ENCODE measurements at regions not wholly inside any gene's neighbourhood (a gene's known extent, or its start where the extent isn't known, plus 50 kb on each side); places are given as distances from the start of the nearest gene placed in this dataset.

DNA sequence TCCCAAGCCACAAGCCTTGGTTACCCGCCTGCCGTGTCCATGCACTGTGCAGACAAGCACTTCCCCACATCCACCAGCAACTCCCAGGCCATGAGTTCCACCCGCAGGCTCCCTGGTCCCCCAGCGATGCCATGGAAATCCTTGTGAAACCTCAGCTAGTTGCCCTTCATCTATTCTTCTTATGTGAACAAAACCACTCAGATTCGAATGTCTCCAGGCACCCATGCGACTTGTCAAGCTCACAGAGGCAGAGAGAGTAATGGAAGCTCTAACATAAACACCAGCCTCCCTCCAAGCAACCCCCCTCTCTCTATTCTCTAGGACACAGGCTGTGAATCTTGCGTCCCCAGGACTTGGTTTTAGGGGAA, 182.6 kb downstream of the C16orf95 start:
- H2AFZ ChIP-seq: no peak overlapping the region
- no peak overlapping the region for H3K27ac ChIP-seq
- no peak for DNase-seq (ENCODE audit: low spot score)
- no peaks in the 10 kb centered on the region for H3K36me3 ChIP-seq (replicated peaks; ENCODE audit: insufficient read depth, low read depth)
- H3K9me2 ChIP-seq (replicated peaks; ENCODE audit: insufficient read depth): no peaks in the 10 kb centered on the region
- H3K9me3 ChIP-seq (ENCODE audit: low read depth): no peaks in the 10 kb centered on the region
- no peak overlapping the region for H3K4me3 ChIP-seq
- peaks cover 4% of the 10 kb centered on the region for H3K4me1 ChIP-seq (ENCODE audit: insufficient read depth)
- TF ChIP-seq EZH2phosphoT487 (IDR thresholded peaks at IDR 0.05; ENCODE audit: low read depth, severe bottlenecking, unreplicated experiment): no peak
- TF ChIP-seq, protein P1, sequence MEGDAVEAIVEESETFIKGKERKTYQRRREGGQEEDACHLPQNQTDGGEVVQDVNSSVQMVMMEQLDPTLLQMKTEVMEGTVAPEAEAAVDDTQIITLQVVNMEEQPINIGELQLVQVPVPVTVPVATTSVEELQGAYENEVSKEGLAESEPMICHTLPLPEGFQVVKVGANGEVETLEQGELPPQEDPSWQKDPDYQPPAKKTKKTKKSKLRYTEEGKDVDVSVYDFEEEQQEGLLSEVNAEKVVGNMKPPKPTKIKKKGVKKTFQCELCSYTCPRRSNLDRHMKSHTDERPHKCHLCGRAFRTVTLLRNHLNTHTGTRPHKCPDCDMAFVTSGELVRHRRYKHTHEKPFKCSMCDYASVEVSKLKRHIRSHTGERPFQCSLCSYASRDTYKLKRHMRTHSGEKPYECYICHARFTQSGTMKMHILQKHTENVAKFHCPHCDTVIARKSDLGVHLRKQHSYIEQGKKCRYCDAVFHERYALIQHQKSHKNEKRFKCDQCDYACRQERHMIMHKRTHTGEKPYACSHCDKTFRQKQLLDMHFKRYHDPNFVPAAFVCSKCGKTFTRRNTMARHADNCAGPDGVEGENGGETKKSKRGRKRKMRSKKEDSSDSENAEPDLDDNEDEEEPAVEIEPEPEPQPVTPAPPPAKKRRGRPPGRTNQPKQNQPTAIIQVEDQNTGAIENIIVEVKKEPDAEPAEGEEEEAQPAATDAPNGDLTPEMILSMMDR (IDR thresholded peaks at IDR 0.05; ENCODE audit: poor library complexity): no peak
- TF ChIP-seq EZH2 (IDR thresholded peaks at IDR 0.05; ENCODE audit: borderline replicate concordance): no peak
- no peaks in the 10 kb centered on the region for H3K27me3 ChIP-seq
- no peak overlapping the region for H3K4me2 ChIP-seq
- no peaks in the 10 kb centered on the region for H3K79me2 ChIP-seq
- no peaks in the 10 kb centered on the region for H4K20me1 ChIP-seq (ENCODE audit: insufficient read depth, poor library complexity, severe bottlenecking)
- WGBS (ENCODE audit: low lambda C conversion rate, missing lambda C conversion rate): 85% methylated on average over 7 of the region's 7 CpGs

DNA sequence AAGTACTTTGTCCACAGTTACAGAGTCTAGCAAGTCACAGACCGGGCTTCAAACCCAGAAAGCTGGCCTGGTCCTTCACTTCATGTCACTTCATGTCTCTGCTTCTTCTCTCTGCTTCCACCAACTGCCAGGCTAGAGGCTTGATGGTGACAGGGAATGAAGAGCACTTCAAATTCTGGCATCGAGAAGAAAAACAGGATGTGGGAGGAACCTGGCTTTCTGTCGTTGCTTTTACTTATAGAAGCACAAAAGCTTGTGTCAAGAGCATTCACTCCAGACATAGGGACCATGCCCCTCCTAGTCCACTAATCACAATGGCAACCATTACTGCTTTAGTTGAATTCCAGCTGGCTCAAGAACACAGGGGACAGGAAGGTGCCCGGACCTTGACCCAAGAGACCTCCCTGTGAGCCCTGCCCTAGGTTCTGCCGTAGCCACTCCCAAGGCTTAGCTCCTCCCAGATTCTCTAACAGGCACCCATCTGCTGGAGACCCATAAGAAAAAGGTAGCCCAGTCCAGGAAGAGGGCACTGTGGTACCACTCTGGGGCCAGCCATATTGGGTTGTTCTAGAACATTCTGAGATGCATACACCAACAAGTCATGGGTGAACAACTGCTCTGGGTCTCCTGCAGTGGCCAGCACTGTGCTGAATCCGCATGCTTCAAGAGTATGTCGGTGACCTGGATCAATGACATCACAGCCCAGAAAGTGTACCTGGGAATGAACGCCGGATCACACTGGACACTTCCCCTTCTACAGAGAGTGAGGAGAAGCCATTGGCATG, 181.8 kb downstream of the C16orf95 start:
- Histone ChIP-seq H4K20me1 (ENCODE audit: insufficient read depth, poor library complexity, severe bottlenecking) (no peaks in the 10 kb centered on the region), H3K27me3 (no peaks in the 10 kb centered on the region), H3K9me2 (replicated peaks; ENCODE audit: insufficient read depth) (no peaks in the 10 kb centered on the region), H3K4me1 (ENCODE audit: insufficient read depth) (peaks cover 4% of the 10 kb centered on the region), H3K36me3 (replicated peaks; ENCODE audit: insufficient read depth, low read depth) (no peaks in the 10 kb centered on the region), H3K4me2 (no peak overlapping the region), H3K79me2 (no peaks in the 10 kb centered on the region), H3K27ac (no peak overlapping the region), H3K9me3 (ENCODE audit: low read depth) (no peaks in the 10 kb centered on the region), H2AFZ (no peak overlapping the region), H3K4me3 (no peak overlapping the region)
- WGBS (ENCODE audit: low lambda C conversion rate, missing lambda C conversion rate): 78% methylated on average over 9 of the region's 9 CpGs
- DNase-seq (ENCODE audit: low spot score): no peak
- TF ChIP-seq EZH2phosphoT487 (IDR thresholded peaks at IDR 0.05; ENCODE audit: low read depth, severe bottlenecking, unreplicated experiment): no peak

DNA sequence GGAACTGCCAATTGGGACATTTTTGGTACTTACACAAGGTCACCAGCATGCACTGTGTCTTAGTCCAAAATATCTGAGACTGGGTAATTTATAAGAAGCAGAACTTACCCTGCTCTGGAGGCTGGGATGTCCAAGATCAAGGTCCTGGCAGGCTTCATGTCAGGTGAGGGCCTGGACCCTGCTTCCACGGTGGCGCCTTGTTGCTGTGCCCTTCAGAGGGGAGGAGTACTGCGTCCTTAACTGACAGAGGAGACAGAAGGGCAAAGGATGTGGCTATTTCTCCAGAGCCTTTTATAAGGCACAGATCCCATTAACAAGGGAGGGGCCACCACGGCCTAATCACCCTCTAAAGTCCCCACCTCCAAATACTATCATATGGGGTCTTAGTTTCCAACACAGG, 178.9 kb downstream of the C16orf95 start:
- Histone ChIP-seq H4K20me1 (ENCODE audit: insufficient read depth, poor library complexity, severe bottlenecking) (no peaks in the 10 kb centered on the region), H3K9me2 (replicated peaks; ENCODE audit: insufficient read depth) (no peaks in the 10 kb centered on the region), H3K4me1 (ENCODE audit: insufficient read depth) (no peaks in the 10 kb centered on the region), H3K4me2 (no peak overlapping the region), H2AFZ (no peak overlapping the region), H3K27me3 (no peaks in the 10 kb centered on the region), H3K36me3 (replicated peaks; ENCODE audit: insufficient read depth, low read depth) (no peaks in the 10 kb centered on the region), H3K4me3 (no peak overlapping the region), H3K9me3 (ENCODE audit: low read depth) (no peaks in the 10 kb centered on the region), H3K79me2 (no peaks in the 10 kb centered on the region), H3K27ac (no peak overlapping the region)
- 98% methylated on average over 4 of the region's 4 CpGs for WGBS (ENCODE audit: low lambda C conversion rate, missing lambda C conversion rate)
- TF ChIP-seq EZH2 (IDR thresholded peaks at IDR 0.05; ENCODE audit: borderline replicate concordance) (no peak), EZH2phosphoT487 (IDR thresholded peaks at IDR 0.05; ENCODE audit: low read depth, severe bottlenecking, unreplicated experiment) (no peak)
- TF ChIP-seq, protein P1 (IDR thresholded peaks at IDR 0.05; ENCODE audit: poor library complexity): no peak
- no peak for DNase-seq (ENCODE audit: low spot score)

DNA sequence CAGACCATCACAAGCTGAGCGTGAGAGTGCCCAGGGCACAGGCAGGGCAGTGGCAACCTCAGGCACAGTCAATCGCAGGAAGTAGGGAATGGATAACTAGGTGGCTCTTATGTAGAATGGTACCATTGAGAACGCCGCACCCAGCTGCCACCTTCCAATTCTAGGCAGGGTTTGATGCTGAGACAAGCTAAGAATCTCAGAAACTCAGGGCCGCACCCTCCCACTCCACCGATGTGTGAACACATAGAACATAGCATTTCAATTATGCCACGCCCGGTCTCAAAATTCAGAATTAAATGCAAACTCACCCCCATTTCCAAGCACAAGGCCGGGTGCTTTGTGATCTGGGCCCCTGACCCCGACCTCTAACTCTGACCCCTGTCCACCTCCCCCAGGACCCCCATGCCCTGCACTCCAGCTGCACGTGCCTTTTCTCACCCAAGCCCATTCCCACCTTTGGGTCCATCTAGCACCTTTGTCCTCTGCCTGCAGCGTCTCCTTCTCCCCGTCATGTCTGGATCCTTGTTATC, 178.4 kb downstream of the C16orf95 start:
- DNase-seq (ENCODE audit: low spot score): no peak

More for the DNA sequence above, 178.4 kb downstream of the C16orf95 start:
- H3K36me3 ChIP-seq (replicated peaks; ENCODE audit: insufficient read depth, low read depth): no peaks in the 10 kb centered on the region
- H3K27ac ChIP-seq: no peak overlapping the region
- 94% methylated on average over 13 of the region's 13 CpGs for WGBS (ENCODE audit: low lambda C conversion rate, missing lambda C conversion rate)
- no peaks in the 10 kb centered on the region for H3K79me2 ChIP-seq
- no peaks in the 10 kb centered on the region for H4K20me1 ChIP-seq (ENCODE audit: insufficient read depth, poor library complexity, severe bottlenecking)
- H3K4me2 ChIP-seq: no peak overlapping the region
- H3K4me3 ChIP-seq: no peak overlapping the region
- TF ChIP-seq, protein P1 (IDR thresholded peaks at IDR 0.05; ENCODE audit: poor library complexity): no peak
- no peak for TF ChIP-seq EZH2 (IDR thresholded peaks at IDR 0.05; ENCODE audit: borderline replicate concordance)
- no peak for TF ChIP-seq EZH2phosphoT487 (IDR thresholded peaks at IDR 0.05; ENCODE audit: low read depth, severe bottlenecking, unreplicated experiment)
- no peaks in the 10 kb centered on the region for H3K4me1 ChIP-seq (ENCODE audit: insufficient read depth)
- H3K9me3 ChIP-seq (ENCODE audit: low read depth): no peaks in the 10 kb centered on the region
- no peaks in the 10 kb centered on the region for H3K9me2 ChIP-seq (replicated peaks; ENCODE audit: insufficient read depth)
- H2AFZ ChIP-seq: no peak overlapping the region
- H3K27me3 ChIP-seq: no peaks in the 10 kb centered on the region

All from hepatocyte (in vitro differentiated cells).